Erythroblast (primary cell): ENCODE measurements at regions not wholly inside any gene's neighbourhood (a gene's known extent, or its start where the extent isn't known, plus 50 kb on each side); places are given as distances from the start of the nearest gene placed in this dataset.

Experiments
- GATA1 ChIP-seq: IDR thresholded peaks from 2 replicates; pipeline ENCODE4 v1.6.1; 2011; ENCODE audit warnings: low read depth, mild to moderate bottlenecking, control low read depth, low read length, moderate library complexity
- POLR2A ChIP-seq: IDR thresholded peaks from 2 replicates; pipeline ENCODE4 v1.6.1; 2011; ENCODE audit warnings: mild to moderate bottlenecking, low read length

DNA sequence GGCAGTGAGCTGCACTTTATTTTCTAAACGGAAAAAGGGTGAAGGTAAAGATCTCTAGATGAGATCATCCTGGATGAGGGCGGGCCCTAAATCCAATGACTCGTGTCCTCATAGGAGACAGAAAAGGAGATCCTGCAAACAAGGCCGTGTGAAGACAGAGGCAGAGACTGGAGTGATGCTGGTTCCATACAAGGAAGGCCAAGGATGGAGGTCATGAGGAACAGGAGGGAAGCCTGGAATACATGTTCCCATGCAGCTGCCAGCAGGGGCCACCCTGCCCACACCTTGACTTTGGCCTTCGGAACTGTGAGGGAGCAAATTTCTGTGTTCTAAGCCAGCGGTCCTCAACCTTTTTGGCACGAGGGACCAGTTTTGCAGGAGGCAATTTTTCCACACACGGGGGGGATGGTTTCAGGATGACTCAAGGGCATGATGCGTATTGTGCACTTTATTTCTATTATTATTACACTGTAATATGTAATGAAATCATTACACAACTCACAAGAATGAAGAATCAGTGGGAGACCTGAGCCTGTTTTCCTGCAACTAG is 94.3 kb downstream of the PSMG1 start:
- TF ChIP-seq POLR2A (no peak), GATA1 (no peak)
